Sigmoid colon (tissue), 3 donors: ENCODE measurements at regions not wholly inside any gene's neighbourhood (a gene's known extent, or its start where the extent isn't known, plus 50 kb on each side); places are given as distances from the start of the nearest gene placed in this dataset.
"Not testable (repeated sequence)": the region's sequence is repeated elsewhere in the genome, so short reads cannot be mapped to it uniquely, and the experiment has no call there.

ENCODE experiments used
- POLR2A ChIP-seq, 2 donors: fragments of 450-650 bp; IDR thresholded peaks; one replicate each; pipeline ENCODE4 v1.6.1; 2016; ENCODE audit warnings: antibody characterized with exemption in 2 of 2, mild to moderate bottlenecking in 2 of 2, moderate library complexity in 2 of 2
- TF ChIP-seq, protein P1 (sequence below), 4 experiments: fragments of 450-650 bp in 3 of 4; fragments of 200-600 bp in 1 of 4; IDR thresholded peaks; one replicate each; pipeline ENCODE4 v1.5.1; 2016 to 2019; ENCODE audit warnings: antibody characterized with exemption in 4 of 4, mild to moderate bottlenecking in 3 of 4, moderate library complexity in 2 of 4

DNA sequence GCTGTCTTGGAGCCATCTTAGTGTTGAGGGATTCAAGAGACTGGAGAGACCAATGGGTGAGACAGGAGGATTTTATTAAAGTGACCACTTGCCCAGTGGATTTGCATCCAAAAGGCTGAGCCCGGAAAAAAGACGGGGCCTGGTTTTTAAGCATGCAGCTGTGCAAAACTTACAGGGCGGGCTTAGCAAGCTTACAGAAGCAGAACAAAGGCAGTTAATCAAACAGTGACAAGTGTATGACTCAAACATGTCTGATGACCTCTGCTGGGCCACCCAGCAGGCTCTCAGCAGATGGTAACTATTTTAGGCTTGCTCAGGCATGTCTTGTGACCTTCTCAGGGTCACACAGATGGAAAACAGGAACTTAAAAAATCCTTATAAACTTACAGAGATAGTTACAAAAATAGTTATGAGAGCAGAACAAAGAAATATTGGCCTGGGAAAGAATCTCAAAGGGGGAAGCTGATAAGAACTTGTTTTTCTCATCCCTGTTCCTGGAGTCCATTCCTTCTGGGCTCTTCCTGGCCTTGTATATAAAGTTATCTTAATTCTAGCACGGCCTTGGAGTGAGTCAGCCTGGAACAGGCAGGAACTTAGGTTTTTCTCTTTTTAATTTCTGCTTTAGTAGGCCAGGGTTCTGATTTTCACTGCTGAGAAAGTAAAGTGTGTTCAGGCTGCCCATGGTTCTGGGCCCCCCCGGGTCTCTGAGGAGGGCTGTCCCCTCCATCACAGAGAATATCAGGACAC, 141.3 kb downstream of the CCDC74A start:
- TF ChIP-seq POLR2A (IDR thresholded peaks at IDR 0.05), result not testable (repeated sequence)
- TF ChIP-seq, protein P1, sequence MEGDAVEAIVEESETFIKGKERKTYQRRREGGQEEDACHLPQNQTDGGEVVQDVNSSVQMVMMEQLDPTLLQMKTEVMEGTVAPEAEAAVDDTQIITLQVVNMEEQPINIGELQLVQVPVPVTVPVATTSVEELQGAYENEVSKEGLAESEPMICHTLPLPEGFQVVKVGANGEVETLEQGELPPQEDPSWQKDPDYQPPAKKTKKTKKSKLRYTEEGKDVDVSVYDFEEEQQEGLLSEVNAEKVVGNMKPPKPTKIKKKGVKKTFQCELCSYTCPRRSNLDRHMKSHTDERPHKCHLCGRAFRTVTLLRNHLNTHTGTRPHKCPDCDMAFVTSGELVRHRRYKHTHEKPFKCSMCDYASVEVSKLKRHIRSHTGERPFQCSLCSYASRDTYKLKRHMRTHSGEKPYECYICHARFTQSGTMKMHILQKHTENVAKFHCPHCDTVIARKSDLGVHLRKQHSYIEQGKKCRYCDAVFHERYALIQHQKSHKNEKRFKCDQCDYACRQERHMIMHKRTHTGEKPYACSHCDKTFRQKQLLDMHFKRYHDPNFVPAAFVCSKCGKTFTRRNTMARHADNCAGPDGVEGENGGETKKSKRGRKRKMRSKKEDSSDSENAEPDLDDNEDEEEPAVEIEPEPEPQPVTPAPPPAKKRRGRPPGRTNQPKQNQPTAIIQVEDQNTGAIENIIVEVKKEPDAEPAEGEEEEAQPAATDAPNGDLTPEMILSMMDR (IDR thresholded peaks at IDR 0.05), result not testable (repeated sequence)
